ENCODE measurements at regions not wholly inside any gene's neighbourhood (a gene's known extent, or its start where the extent isn't known, plus 50 kb on each side); places are given as distances from the start of the nearest gene placed in this dataset.

DNA sequence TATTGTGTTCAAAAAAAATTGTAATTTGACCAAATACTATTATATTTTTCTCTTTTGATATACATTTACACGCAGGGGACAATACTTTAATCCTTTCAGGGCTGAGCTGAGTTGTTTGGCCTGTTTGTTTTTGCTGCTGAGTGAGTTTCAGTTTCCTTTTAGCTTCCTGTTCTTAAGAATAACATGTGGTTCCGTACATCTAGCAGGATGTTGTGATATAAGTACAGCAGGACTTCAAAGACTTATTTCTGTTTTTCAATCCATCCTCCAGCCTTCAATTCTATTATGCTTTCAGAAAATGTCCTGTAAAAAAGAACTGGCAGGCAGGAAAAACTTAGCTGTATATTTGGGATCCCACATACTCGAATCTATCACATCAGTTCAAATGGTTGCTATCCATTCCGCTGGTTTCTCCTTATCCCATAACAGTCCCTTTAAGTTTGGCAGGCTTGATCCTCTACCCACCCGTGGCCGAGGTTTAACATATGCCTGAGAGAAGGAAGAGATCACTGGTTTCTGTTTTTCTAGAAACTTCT lies 1037.3 kb upstream of the ACO1 start:
- TF ChIP-seq, protein P1, sequence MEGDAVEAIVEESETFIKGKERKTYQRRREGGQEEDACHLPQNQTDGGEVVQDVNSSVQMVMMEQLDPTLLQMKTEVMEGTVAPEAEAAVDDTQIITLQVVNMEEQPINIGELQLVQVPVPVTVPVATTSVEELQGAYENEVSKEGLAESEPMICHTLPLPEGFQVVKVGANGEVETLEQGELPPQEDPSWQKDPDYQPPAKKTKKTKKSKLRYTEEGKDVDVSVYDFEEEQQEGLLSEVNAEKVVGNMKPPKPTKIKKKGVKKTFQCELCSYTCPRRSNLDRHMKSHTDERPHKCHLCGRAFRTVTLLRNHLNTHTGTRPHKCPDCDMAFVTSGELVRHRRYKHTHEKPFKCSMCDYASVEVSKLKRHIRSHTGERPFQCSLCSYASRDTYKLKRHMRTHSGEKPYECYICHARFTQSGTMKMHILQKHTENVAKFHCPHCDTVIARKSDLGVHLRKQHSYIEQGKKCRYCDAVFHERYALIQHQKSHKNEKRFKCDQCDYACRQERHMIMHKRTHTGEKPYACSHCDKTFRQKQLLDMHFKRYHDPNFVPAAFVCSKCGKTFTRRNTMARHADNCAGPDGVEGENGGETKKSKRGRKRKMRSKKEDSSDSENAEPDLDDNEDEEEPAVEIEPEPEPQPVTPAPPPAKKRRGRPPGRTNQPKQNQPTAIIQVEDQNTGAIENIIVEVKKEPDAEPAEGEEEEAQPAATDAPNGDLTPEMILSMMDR (IDR thresholded peaks at IDR 0.05), result no peak
- ATAC-seq (ENCODE audit: low FRiP score) (no peak), DNase-seq (ENCODE audit: low spot score) (no peak)

DNA sequence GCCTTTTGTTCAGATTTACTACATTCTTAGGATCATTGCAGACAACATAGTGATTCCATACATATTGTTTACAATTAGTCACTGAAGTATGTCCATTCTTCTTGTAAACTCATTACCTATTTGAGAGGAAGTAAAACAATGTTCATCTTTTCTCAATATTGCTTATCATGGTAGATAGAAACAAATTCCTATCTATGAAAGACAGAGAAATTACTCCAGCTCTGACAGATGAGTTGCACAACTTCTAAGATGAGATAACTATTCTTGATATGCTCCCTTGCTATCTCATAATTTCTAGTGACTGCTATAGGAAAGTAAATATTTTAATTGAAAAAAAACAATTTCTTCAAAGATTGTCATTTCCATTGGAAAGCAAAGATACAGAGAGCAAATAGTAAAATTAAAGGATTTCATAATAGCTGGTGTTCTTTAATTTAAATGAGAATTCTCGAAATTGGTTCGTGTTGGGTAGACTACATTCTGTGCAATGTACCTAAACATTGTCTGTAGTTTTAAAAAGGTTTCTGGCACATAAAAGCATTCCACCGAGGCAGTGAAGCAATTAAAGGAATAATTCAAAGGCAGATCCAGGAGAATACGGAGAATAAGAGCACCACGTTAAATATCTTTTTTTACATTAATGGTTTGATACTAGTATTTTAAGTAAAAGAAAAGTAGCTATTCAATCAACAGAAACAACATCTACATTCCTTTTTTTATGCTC lies 1029.1 kb upstream of the ACO1 start:
- no peak for ATAC-seq (ENCODE audit: low FRiP score)
- TF ChIP-seq, protein P1 (IDR thresholded peaks at IDR 0.05), result no peak
- no peak for DNase-seq (ENCODE audit: low spot score)

DNA sequence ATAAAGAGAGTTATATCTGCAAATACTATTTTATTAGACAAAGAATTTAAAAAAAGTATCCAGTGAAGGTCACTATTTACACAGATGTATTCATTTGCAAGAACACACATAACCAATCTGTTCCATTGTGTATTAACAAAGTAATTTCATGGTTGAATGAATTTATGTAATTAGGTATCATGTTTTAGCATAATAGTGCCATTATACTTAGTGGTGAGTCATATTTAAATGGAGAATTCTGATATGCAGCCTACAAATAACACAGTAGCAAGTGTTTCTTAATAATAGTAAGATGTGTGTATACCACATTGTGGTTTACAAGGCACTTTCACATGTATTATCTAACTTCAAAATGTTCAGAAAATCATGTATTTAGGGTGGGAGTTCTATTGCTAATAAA lies 1028.5 kb upstream of the ACO1 start:
- DNase-seq (ENCODE audit: low spot score), result no peak
- TF ChIP-seq, protein P1 (IDR thresholded peaks at IDR 0.05), result no peak
- no peak for ATAC-seq (ENCODE audit: low FRiP score)

DNA sequence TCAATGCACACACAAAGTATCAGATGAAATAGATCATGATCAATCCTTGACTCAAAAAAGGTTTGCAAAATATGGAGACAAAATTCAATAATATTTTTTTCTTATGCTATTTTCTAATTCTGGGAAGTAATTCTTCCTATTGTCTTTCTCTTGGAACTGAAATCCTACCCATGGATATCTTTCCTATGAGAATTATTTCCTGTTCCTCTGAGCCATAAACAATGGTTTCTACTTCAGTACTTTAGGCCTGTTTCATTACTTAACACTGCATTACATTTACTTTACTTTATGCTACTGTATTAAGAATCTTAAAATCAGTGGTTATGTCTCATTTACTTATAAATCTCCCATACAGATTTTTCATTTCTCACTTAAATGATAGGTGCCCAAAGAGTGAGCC lies 1025.4 kb upstream of the ACO1 start:
- TF ChIP-seq, protein P1 (IDR thresholded peaks at IDR 0.05), result no peak
- ATAC-seq (ENCODE audit: low FRiP score) (no peak), DNase-seq (ENCODE audit: low spot score) (no peak)

DNA sequence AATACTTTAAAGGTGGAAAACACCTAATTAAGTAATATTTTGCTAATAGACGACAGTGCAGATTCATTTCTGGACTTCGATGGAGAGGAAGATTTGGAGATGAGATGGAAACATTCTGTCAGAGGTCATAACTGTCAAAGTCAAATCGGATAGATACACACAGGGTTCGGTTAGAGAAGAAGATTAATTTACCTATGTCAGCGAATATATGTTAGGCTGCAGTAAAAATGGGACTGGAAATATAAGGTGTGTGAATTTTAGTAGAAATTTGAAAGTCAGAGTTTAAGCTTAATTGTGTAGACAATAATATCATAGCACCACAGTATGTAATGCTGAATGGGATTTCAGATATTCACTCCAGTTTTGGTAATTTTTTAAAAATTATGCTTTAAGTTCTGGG lies 1020.3 kb upstream of the ACO1 start:
- no peak for ATAC-seq (ENCODE audit: low FRiP score)
- no peak for DNase-seq (ENCODE audit: low spot score)
- TF ChIP-seq, protein P1 (IDR thresholded peaks at IDR 0.05), result no peak

DNA sequence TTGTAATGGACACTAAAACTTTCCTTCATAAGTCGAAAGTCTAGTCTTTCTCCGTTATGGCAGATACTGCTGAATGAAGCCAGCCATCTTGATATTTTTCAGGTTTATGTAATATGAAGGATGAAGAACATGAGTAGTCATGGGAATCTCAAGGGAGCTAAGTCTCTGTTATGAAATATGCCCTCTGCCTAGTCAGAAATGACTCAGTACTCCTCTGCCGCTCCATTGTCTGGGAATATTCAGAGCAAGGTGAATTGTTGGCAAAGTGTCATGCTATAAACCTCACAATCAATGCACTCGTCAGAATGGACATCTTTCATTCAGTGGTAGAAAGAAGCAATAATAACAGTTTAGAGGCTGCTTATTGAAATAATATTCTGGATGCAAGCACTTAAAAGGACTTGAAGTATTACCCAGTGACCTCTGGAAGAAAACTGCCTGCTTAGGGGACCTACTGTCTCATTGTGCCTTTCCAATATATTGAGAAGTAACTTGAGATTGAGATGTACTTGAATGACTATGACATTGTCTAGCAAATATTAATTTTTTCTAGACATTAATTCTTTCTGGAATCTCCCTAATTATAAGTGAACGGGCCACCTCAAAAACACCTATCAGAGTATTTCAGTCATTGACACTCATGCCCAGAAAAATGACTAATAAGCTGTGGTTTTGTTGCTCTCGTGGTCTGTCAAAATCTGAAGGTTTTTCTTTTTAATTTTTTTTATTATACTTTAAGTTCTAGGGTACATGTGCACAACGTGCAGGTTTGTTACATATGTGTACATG lies 1011.5 kb upstream of the ACO1 start:
- TF ChIP-seq, protein P1 (IDR thresholded peaks at IDR 0.05), result no peak
- DNase-seq (ENCODE audit: low spot score), result no peak
- ATAC-seq (ENCODE audit: low FRiP score), result no peak
